Tibial nerve (tissue), 4 donors: ENCODE measurements at regions not wholly inside any gene's neighbourhood (a gene's known extent, or its start where the extent isn't known, plus 50 kb on each side); places are given as distances from the start of the nearest gene placed in this dataset.

Source experiments
- DNase-seq, 2 donors: peaks; one replicate each; pipeline ENCODE4 v3.0.0-alpha.2; 2019; ENCODE audit warnings: low spot score in 2 of 2
- H3K27ac ChIP-seq, 4 donors: fragments of 200-600 bp; sonication (generic) in 3 of 4; one replicate each; pipeline ENCODE4 v1.5.1; 2017 to 2019; ENCODE audit warnings: mild to moderate bottlenecking in 1 of 4
- H3K27me3 ChIP-seq, 2 donors: fragments of 200-600 bp; sonication (generic) in 1 of 2; one replicate each; pipeline versions ENCODE4 v1.5.1 to v1.6.0; 2017 to 2019
- H3K36me3 ChIP-seq, 3 donors: fragments of 200-600 bp; sonication (generic); one replicate each; pipeline ENCODE4 v1.5.1; 2018 to 2019
- H3K4me1 ChIP-seq, 4 donors: fragments of 200-600 bp; sonication (generic) in 3 of 4; one replicate each; pipeline ENCODE4 v1.5.1; 2017 to 2019
- H3K4me3 ChIP-seq, 4 donors: fragments of 200-600 bp; sonication (generic) in 3 of 4; one replicate each; pipeline ENCODE4 v1.5.1; 2017 to 2019; ENCODE audit warnings: mild to moderate bottlenecking in 1 of 4, moderate library complexity in 1 of 4
- H3K9me3 ChIP-seq, 4 donors: fragments of 200-600 bp; sonication (generic) in 3 of 4; one replicate each; pipeline ENCODE4 v1.5.1; 2017 to 2019
- EP300 ChIP-seq, 2 donors: sonication (generic); formaldehyde crosslinking; IDR thresholded peaks; one replicate each; pipeline ENCODE4 v1.6.1; 2017; ENCODE audit warnings: antibody characterized with exemption in 2 of 2, mild to moderate bottlenecking in 1 of 2
- POLR2A ChIP-seq, 2 donors: fragments of 450-650 bp; IDR thresholded peaks; one replicate each; pipeline ENCODE4 v1.6.1; 2017; ENCODE audit warnings: antibody characterized with exemption in 2 of 2, mild to moderate bottlenecking in 2 of 2, moderate library complexity in 2 of 2
- WGBS, 2 donors: methylation state at CpG; one replicate each; pipeline ENCODE4 v1.1.5; 2018; 5-methylcytosine and 5-hydroxymethylcytosine counted together
- TF ChIP-seq, protein P1 (sequence below), 5 experiments: fragments of 200-600 bp in 3 of 5; fragments of 450-650 bp in 2 of 5; sonication (generic) in 3 of 5; IDR thresholded peaks; one replicate each; pipeline ENCODE4 v1.5.1; 2016 to 2019; ENCODE audit warnings: antibody characterized with exemption in 5 of 5, mild to moderate bottlenecking in 3 of 5, moderate library complexity in 2 of 5

DNA sequence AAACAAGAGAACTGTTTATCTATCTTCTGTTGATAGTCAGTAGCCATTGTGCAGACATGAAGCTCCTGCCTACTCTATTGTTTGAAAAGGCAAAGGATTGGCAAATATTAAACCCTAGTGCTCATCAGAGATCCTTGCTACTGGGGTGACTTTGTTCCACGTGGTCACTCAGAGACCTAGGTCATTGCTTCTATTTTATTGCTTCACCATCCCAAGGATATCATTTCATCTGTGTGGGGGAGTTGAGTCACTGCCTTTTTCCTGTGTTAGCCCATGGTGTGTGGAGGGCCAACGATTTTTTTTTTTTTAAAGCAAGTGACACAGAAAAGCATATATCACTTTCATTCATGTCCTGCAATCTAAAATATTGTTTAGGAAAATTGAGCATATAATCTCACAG, 254.1 kb upstream of the RXFP2 start:
- Histone ChIP-seq H3K9me3 (no peaks in the 10 kb centered on the region), H3K36me3 (no peaks in the 10 kb centered on the region), H3K4me3 (no peak overlapping the region), H3K27ac (no peak overlapping the region), H3K27me3 (no peaks in the 10 kb centered on the region), H3K4me1 (no peaks in the 10 kb centered on the region)
- TF ChIP-seq, protein P1, sequence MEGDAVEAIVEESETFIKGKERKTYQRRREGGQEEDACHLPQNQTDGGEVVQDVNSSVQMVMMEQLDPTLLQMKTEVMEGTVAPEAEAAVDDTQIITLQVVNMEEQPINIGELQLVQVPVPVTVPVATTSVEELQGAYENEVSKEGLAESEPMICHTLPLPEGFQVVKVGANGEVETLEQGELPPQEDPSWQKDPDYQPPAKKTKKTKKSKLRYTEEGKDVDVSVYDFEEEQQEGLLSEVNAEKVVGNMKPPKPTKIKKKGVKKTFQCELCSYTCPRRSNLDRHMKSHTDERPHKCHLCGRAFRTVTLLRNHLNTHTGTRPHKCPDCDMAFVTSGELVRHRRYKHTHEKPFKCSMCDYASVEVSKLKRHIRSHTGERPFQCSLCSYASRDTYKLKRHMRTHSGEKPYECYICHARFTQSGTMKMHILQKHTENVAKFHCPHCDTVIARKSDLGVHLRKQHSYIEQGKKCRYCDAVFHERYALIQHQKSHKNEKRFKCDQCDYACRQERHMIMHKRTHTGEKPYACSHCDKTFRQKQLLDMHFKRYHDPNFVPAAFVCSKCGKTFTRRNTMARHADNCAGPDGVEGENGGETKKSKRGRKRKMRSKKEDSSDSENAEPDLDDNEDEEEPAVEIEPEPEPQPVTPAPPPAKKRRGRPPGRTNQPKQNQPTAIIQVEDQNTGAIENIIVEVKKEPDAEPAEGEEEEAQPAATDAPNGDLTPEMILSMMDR (IDR thresholded peaks at IDR 0.05) = no peak
- TF ChIP-seq EP300 (IDR thresholded peaks at IDR 0.05) (no peak), POLR2A (IDR thresholded peaks at IDR 0.05) (no peak)
- DNase-seq = no peak
- 51 to 64% methylated on average over 2 of the region's 2 CpGs for WGBS, 2 donors

DNA sequence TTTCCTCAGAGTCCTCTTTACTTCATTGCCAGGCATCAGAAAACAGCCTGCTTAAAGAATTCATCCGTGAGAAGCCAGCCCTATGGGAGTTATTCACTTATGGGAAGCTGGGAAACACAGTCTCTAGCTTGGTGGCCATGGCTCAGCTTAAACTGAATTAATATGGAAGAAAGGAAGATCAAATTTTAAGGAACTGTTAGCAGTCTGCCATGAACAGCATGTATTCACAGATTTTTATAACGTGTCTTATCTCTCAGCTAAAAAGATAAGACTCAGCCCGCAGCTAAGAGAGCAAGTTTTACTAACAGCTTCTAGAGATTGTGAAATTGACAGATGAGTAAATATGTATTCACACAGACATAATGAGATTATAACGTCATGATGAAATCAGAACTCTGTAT, 253.7 kb upstream of the RXFP2 start:
- Histone ChIP-seq H3K9me3 (no peaks in the 10 kb centered on the region), H3K4me1 (no peaks in the 10 kb centered on the region), H3K27me3 (no peaks in the 10 kb centered on the region), H3K27ac (no peak overlapping the region), H3K36me3 (no peaks in the 10 kb centered on the region), H3K4me3 (no peak overlapping the region)
- WGBS, 2 donors = 40 to 52% methylated on average over 4 of the region's 4 CpGs
- TF ChIP-seq POLR2A (IDR thresholded peaks at IDR 0.05) (no peak), EP300 (IDR thresholded peaks at IDR 0.05) (no peak)
- TF ChIP-seq, protein P1 (IDR thresholded peaks at IDR 0.05) = no peak
- no peak for DNase-seq

DNA sequence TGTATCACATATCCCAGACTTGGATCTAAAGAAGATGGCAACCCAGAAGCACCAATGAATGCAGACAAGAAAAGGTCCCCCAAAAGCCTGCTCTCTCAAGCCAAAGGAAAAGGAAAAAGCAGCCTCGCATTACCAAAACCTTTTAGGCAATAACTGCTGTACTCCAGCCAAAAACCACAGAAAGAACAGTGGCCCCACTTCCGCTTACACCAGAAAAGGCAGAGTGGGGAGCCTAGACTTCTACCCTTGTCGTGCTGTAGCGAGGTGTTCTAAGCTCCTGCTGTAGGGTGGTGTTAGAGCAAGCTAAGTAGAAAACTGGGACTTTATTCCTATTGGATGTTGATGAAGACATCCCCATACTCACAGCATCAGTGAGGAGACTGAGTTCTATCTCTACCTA, 244.0 kb upstream of the RXFP2 start:
- WGBS, 2 donors = 74 to 77% methylated on average over 4 of the region's 4 CpGs
- Histone ChIP-seq H3K36me3 (no peaks in the 10 kb centered on the region), H3K9me3 (peaks cover 0 to 20% (median 2%) of the 10 kb centered on the region in 4 donors), H3K4me3 (no peak overlapping the region), H3K4me1 (no peaks in the 10 kb centered on the region), H3K27me3 (no peaks in the 10 kb centered on the region), H3K27ac (no peak overlapping the region)
- DNase-seq = no peak
- no peak for TF ChIP-seq EP300 (IDR thresholded peaks at IDR 0.05)
- no peak for TF ChIP-seq POLR2A (IDR thresholded peaks at IDR 0.05)
- TF ChIP-seq, protein P1 (IDR thresholded peaks at IDR 0.05) = no peak

DNA sequence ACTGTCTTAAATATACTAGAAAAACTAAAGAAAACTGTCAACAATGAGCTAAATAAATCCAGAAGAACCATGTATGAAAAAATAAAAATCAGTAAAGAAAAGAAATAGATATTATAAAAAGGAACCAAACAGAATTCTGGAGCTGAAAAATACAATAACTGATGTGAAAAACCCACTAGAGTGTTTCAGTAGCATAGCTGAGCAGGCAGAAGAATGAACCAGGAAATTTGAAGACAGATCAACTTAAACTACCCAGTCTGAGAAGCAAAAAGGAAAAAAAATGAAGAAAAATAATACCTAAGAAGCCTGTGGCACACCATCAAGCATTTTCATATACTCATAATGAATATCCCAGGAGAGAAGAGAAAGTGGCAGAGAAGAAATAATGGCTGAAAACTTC, 240.1 kb upstream of the RXFP2 start:
- Histone ChIP-seq H3K27me3 (no peaks in the 10 kb centered on the region), H3K9me3 (peaks cover 0 to 25% (median 2%) of the 10 kb centered on the region in 4 donors), H3K27ac (no peak overlapping the region), H3K36me3 (no peaks in the 10 kb centered on the region), H3K4me3 (no peak overlapping the region), H3K4me1 (no peaks in the 10 kb centered on the region)
- TF ChIP-seq, protein P1 (IDR thresholded peaks at IDR 0.05) = no peak
- no peak for TF ChIP-seq POLR2A (IDR thresholded peaks at IDR 0.05)
- no peak for TF ChIP-seq EP300 (IDR thresholded peaks at IDR 0.05)
- no peak for DNase-seq

DNA sequence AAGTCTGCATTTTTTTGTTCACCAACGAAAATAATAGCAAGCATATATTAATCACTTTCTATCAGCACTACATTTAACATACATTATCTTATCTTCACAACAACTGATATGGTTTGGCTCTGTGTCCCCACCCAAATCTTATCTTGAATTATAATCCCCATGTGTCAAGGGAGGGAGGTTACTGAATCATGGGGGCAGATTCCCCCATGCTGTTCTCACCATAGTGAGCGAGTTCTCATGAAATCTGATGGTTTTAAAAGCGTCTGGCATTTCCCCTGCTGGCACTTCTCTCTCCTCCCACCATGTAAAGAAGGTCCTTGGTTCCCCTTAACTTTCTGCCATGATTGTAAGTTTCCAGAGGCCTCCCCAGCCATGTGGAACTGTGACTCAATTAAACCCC, 235.7 kb upstream of the RXFP2 start:
- Histone ChIP-seq H3K27me3 (no peaks in the 10 kb centered on the region), H3K4me1 (no peaks in the 10 kb centered on the region), H3K27ac (no peak overlapping the region), H3K9me3 (peaks cover 0 to 18% (median 2%) of the 10 kb centered on the region in 4 donors), H3K4me3 (no peak overlapping the region), H3K36me3 (no peaks in the 10 kb centered on the region)
- DNase-seq = no peak
- 81 to 90% methylated on average over 3 of the region's 3 CpGs for WGBS, 2 donors
- TF ChIP-seq EP300 (IDR thresholded peaks at IDR 0.05) (no peak), POLR2A (IDR thresholded peaks at IDR 0.05) (no peak)
- TF ChIP-seq, protein P1 (IDR thresholded peaks at IDR 0.05) = no peak
